ENCODE measurements at regions not wholly inside any gene's neighbourhood (a gene's known extent, or its start where the extent isn't known, plus 50 kb on each side); places are given as distances from the start of the nearest gene placed in this dataset.

- no peak for DNase-seq
- H2BK120ac ChIP-seq (ENCODE audit: low read depth, low read length): no peak overlapping the region
- H3K4me1 ChIP-seq (ENCODE audit: control insufficient read depth, insufficient read depth, low read depth, low read length): no peaks in the 10 kb centered on the region
- no peak overlapping the region for H2BK5ac ChIP-seq (ENCODE audit: low read depth, low read length, poor library complexity, severe bottlenecking)
- H2AK5ac ChIP-seq (ENCODE audit: low read length, severe bottlenecking): no peak overlapping the region
- no peak overlapping the region for H4K8ac ChIP-seq (ENCODE audit: low read length)
- no peak overlapping the region for H3K27ac ChIP-seq (ENCODE audit: low read length, poor library complexity, severe bottlenecking)
- no peak overlapping the region for H4K91ac ChIP-seq (ENCODE audit: low read length)
- H3K4me3 ChIP-seq (ENCODE audit: insufficient read depth in 1 of 2, low read depth in 1 of 2, low read length in 2 of 2): no peak overlapping the region
- no peak overlapping the region for H3K14ac ChIP-seq (ENCODE audit: low read length in 2 of 2)
- no peak overlapping the region for H3K4me2 ChIP-seq (ENCODE audit: low read length, poor library complexity, severe bottlenecking)
- H2AFZ ChIP-seq (ENCODE audit: low read depth, low read length): no peak overlapping the region
- no peak overlapping the region for H2BK12ac ChIP-seq (ENCODE audit: low read length in 2 of 2)
- H3K27me3 ChIP-seq (ENCODE audit: control insufficient read depth in 1 of 2, insufficient read depth in 1 of 2, low read length in 2 of 2): no peaks in the 10 kb centered on the region
- no peak overlapping the region for H2BK15ac ChIP-seq (ENCODE audit: low read depth, poor library complexity, severe bottlenecking)
- peaks cover 9% of the 10 kb centered on the region for H3K9me3 ChIP-seq (ENCODE audit: control insufficient read depth, low read length)
- 94% methylated on average over 8 of the region's 8 CpGs for WGBS
- H3K79me1 ChIP-seq (replicated peaks; ENCODE audit: low read length, poor library complexity, severe bottlenecking): no peaks in the 10 kb centered on the region
- H3K23ac ChIP-seq (ENCODE audit: low read length in 2 of 2): no peak overlapping the region
- H3K4ac ChIP-seq (ENCODE audit: low read depth in 1 of 2, low read length in 2 of 2): no peak overlapping the region
- H3K36me3 ChIP-seq (ENCODE audit: control insufficient read depth in 1 of 2, insufficient read depth in 2 of 2, low read depth in 1 of 2, low read length in 2 of 2): no peaks in the 10 kb centered on the region
- no peak overlapping the region for H3K9ac ChIP-seq (ENCODE audit: low read length)
- no peak overlapping the region for H3K18ac ChIP-seq (ENCODE audit: low read depth in 1 of 2, low read length in 2 of 2)
Observed at GRCh38 chr2:220125551-220125950, 498.1 kb downstream of the SLC4A3 start.

DNA sequence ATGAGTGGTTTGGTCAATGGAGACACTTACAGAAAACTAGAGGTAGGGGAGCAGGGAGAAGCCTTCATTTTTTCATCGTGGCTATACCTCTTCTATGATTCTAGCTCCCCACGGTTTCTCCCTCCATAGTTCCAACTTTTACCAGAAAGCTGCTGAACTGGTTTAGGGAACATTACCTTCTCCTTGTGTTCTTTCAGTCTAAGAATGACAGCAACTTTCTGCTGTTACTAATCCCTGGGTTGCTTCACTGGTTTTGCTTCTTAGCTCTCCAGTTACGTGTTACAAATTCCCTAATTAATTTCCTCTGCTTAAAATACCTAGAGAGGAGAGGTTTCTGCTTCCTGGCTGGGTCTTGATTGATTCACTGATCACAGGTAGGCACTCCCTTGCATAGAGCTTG, 499.9 kb downstream of the SLC4A3 start:
- Histone ChIP-seq H3K9me3 (ENCODE audit: control insufficient read depth, low read length) (peaks cover 22% of the 10 kb centered on the region), H3K23ac (ENCODE audit: low read length in 2 of 2) (no peak overlapping the region), H2BK12ac (ENCODE audit: low read length in 2 of 2) (no peak overlapping the region), H3K27ac (ENCODE audit: low read length, poor library complexity, severe bottlenecking) (no peak overlapping the region), H3K18ac (ENCODE audit: low read depth in 1 of 2, low read length in 2 of 2) (no peak overlapping the region), H3K27me3 (ENCODE audit: control insufficient read depth in 1 of 2, insufficient read depth in 1 of 2, low read length in 2 of 2) (no peaks in the 10 kb centered on the region), H2BK120ac (ENCODE audit: low read depth, low read length) (no peak overlapping the region), H3K4ac (ENCODE audit: low read depth in 1 of 2, low read length in 2 of 2) (no peak overlapping the region), H2AK5ac (ENCODE audit: low read length, severe bottlenecking) (no peak overlapping the region), H3K4me1 (ENCODE audit: control insufficient read depth, insufficient read depth, low read depth, low read length) (no peaks in the 10 kb centered on the region), H2BK15ac (ENCODE audit: low read depth, poor library complexity, severe bottlenecking) (no peak overlapping the region), H3K14ac (ENCODE audit: low read length in 2 of 2) (no peak overlapping the region), H3K4me3 (ENCODE audit: insufficient read depth in 1 of 2, low read depth in 1 of 2, low read length in 2 of 2) (no peak overlapping the region), H2BK5ac (ENCODE audit: low read depth, low read length, poor library complexity, severe bottlenecking) (no peak overlapping the region), H3K36me3 (ENCODE audit: control insufficient read depth in 1 of 2, insufficient read depth in 2 of 2, low read depth in 1 of 2, low read length in 2 of 2) (no peaks in the 10 kb centered on the region), H2AFZ (ENCODE audit: low read depth, low read length) (no peak overlapping the region), H4K91ac (ENCODE audit: low read length) (no peak overlapping the region), H3K79me1 (replicated peaks; ENCODE audit: low read length, poor library complexity, severe bottlenecking) (no peaks in the 10 kb centered on the region), H3K9ac (ENCODE audit: low read length) (no peak overlapping the region), H3K4me2 (ENCODE audit: low read length, poor library complexity, severe bottlenecking) (no peak overlapping the region), H4K8ac (ENCODE audit: low read length) (no peak overlapping the region)
- no peak for DNase-seq
- 73% methylated on average over 2 of the region's 3 CpGs for WGBS

DNA sequence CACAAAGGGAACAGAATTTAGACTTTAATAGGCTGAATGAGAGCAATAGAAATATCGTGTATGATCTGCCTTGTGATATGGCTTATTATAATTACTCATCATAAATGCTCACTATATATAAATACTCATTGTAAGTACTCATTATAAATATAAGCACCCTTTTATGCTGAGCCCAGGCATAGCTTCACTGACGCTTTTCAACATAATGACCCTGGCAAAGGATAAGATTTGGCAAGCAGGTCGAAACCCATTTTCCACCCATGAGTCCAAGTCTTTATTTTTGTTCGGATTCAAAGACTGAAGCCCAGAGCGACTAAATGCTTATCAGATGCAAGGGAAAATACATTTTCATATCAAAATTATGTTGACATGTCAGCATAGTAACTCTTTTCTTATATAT, 500.4 kb downstream of the SLC4A3 start:
- no peaks in the 10 kb centered on the region for H3K27me3 ChIP-seq (ENCODE audit: control insufficient read depth in 1 of 2, insufficient read depth in 1 of 2, low read length in 2 of 2)
- no peak overlapping the region for H2BK5ac ChIP-seq (ENCODE audit: low read depth, low read length, poor library complexity, severe bottlenecking)
- peaks cover 22% of the 10 kb centered on the region for H3K9me3 ChIP-seq (ENCODE audit: control insufficient read depth, low read length)
- H3K36me3 ChIP-seq (ENCODE audit: control insufficient read depth in 1 of 2, insufficient read depth in 2 of 2, low read depth in 1 of 2, low read length in 2 of 2): no peaks in the 10 kb centered on the region
- H3K4me3 ChIP-seq (ENCODE audit: insufficient read depth in 1 of 2, low read depth in 1 of 2, low read length in 2 of 2): no peak overlapping the region
- H4K91ac ChIP-seq (ENCODE audit: low read length): no peak overlapping the region
- H3K14ac ChIP-seq (ENCODE audit: low read length in 2 of 2): no peak overlapping the region
- no peak overlapping the region for H3K4me2 ChIP-seq (ENCODE audit: low read length, poor library complexity, severe bottlenecking)
- no peak overlapping the region for H4K8ac ChIP-seq (ENCODE audit: low read length)
- no peak overlapping the region for H2BK15ac ChIP-seq (ENCODE audit: low read depth, poor library complexity, severe bottlenecking)
- 89% methylated on average over 2 of the region's 5 CpGs for WGBS
- H3K79me1 ChIP-seq (replicated peaks; ENCODE audit: low read length, poor library complexity, severe bottlenecking): no peaks in the 10 kb centered on the region
- H2BK12ac ChIP-seq (ENCODE audit: low read length in 2 of 2): no peak overlapping the region
- no peak overlapping the region for H3K23ac ChIP-seq (ENCODE audit: low read length in 2 of 2)
- no peak overlapping the region for H3K18ac ChIP-seq (ENCODE audit: low read depth in 1 of 2, low read length in 2 of 2)
- H3K27ac ChIP-seq (ENCODE audit: low read length, poor library complexity, severe bottlenecking): no peak overlapping the region
- no peak for DNase-seq
- H3K4me1 ChIP-seq (ENCODE audit: control insufficient read depth, insufficient read depth, low read depth, low read length): no peaks in the 10 kb centered on the region
- no peak overlapping the region for H2BK120ac ChIP-seq (ENCODE audit: low read depth, low read length)
- H3K9ac ChIP-seq (ENCODE audit: low read length): no peak overlapping the region
- no peak overlapping the region for H3K4ac ChIP-seq (ENCODE audit: low read depth in 1 of 2, low read length in 2 of 2)
- H2AK5ac ChIP-seq (ENCODE audit: low read length, severe bottlenecking): no peak overlapping the region
- H2AFZ ChIP-seq (ENCODE audit: low read depth, low read length): no peak overlapping the region

DNA sequence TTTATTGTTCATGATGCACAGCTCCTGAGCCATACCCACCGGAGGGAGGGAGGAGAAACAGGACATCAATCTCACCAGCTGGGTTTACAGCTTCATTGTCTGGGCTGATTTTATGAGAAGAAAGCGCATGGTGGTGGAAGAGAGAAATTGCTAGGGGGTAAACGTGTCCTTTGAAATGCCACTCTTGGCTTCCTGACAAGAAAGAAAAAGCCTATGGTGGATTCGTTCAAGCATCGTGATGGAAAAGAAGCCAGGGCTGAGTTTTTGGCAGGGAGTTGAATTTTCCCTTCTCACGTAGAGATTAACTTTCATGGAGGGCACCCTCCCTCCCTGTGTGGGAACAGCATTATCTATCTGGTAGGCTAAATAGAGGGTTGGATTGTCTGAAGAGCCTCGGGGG, 502.0 kb downstream of the SLC4A3 start:
- H3K14ac ChIP-seq (ENCODE audit: low read length in 2 of 2): no peak overlapping the region
- H3K27ac ChIP-seq (ENCODE audit: low read length, poor library complexity, severe bottlenecking): no peak overlapping the region
- no peak overlapping the region for H4K8ac ChIP-seq (ENCODE audit: low read length)
- 86% methylated on average over 6 of the region's 7 CpGs for WGBS
- no peak overlapping the region for H3K23ac ChIP-seq (ENCODE audit: low read length in 2 of 2)
- peaks cover 22% of the 10 kb centered on the region for H3K9me3 ChIP-seq (ENCODE audit: control insufficient read depth, low read length)
- H3K4me2 ChIP-seq (ENCODE audit: low read length, poor library complexity, severe bottlenecking): no peak overlapping the region
- H3K9ac ChIP-seq (ENCODE audit: low read length): no peak overlapping the region
- H2BK5ac ChIP-seq (ENCODE audit: low read depth, low read length, poor library complexity, severe bottlenecking): no peak overlapping the region
- H3K79me1 ChIP-seq (replicated peaks; ENCODE audit: low read length, poor library complexity, severe bottlenecking): no peaks in the 10 kb centered on the region
- H3K36me3 ChIP-seq (ENCODE audit: control insufficient read depth in 1 of 2, insufficient read depth in 2 of 2, low read depth in 1 of 2, low read length in 2 of 2): no peaks in the 10 kb centered on the region
- no peak overlapping the region for H2AFZ ChIP-seq (ENCODE audit: low read depth, low read length)
- no peak overlapping the region for H4K91ac ChIP-seq (ENCODE audit: low read length)
- DNase-seq: no peak
- H2BK12ac ChIP-seq (ENCODE audit: low read length in 2 of 2): no peak overlapping the region
- no peaks in the 10 kb centered on the region for H3K27me3 ChIP-seq (ENCODE audit: control insufficient read depth in 1 of 2, insufficient read depth in 1 of 2, low read length in 2 of 2)
- H2AK5ac ChIP-seq (ENCODE audit: low read length, severe bottlenecking): no peak overlapping the region
- no peak overlapping the region for H2BK120ac ChIP-seq (ENCODE audit: low read depth, low read length)
- H2BK15ac ChIP-seq (ENCODE audit: low read depth, poor library complexity, severe bottlenecking): no peak overlapping the region
- H3K4ac ChIP-seq (ENCODE audit: low read depth in 1 of 2, low read length in 2 of 2): no peak overlapping the region
- no peaks in the 10 kb centered on the region for H3K4me1 ChIP-seq (ENCODE audit: control insufficient read depth, insufficient read depth, low read depth, low read length)
- no peak overlapping the region for H3K18ac ChIP-seq (ENCODE audit: low read depth in 1 of 2, low read length in 2 of 2)
- no peak overlapping the region for H3K4me3 ChIP-seq (ENCODE audit: insufficient read depth in 1 of 2, low read depth in 1 of 2, low read length in 2 of 2)

Measured in mesenchymal stem cell (in vitro differentiated cells and primary cell).